K562 (cell line): ENCODE measurements at regions not wholly inside any gene's neighbourhood (a gene's known extent, or its start where the extent isn't known, plus 50 kb on each side); places are given as distances from the start of the nearest gene placed in this dataset.

Experiments
- ATAC-seq: fragments of 200-7000 bp; cut with Tn5 transposase; 3 replicates; pipeline ENCODE4 v1.9.1; 2020; ENCODE audit warnings: moderate library complexity
- BruUV-seq: library from RNA; stranded (reverse); fragments of 400-500 nt; replicated peaks from 2 replicates; lab custom pipeline; 2021; lab: Mats Ljungman, UMichigan
- CTCF ChIA-PET: fragments of 300-600 bp; formaldehyde crosslinking; extraction: SDS; loops from one replicate; lab custom pipeline; 2021; ENCODE audit warnings: low intra/inter-chr PET ratio; lab: Yijun Ruan, JAX
- POLR2A ChIA-PET: fragments of 300-600, 350-650 bp; sonication (Branson Sonifier 250); formaldehyde crosslinking; extraction: SDS; loops from one replicate; lab custom pipeline; 2021; ENCODE audit warnings: antibody characterized with exemption, inconsistent platforms; lab: Yijun Ruan, JAX
- DNase-seq, 4 experiments: peaks; one replicate each; pipeline versions ENCODE4 v3.0.0 to v3.0.0-alpha.2; 2011 to 2018; ENCODE audit warnings: low spot score in 3 of 4, mixed read lengths in 3 of 4; ENCODE audit errors: extremely low read depth in 1 of 4
- FAIRE-seq: peaks from 2 replicates; lab custom pipeline; 2011; peaks lifted over from hg19 to GRCh38; lab: Jason Lieb, UNC
- H2AFZ ChIP-seq: 2 replicates; pipeline ENCODE4 v1.6.0; 2011; ENCODE audit warnings: low read depth, low read length, control low read depth, inconsistent platforms
- H3K27ac ChIP-seq: fragments of 200-600 bp; 3 replicates; pipeline ENCODE4 v1.8.0; 2011; ENCODE audit warnings: low read depth, mild to moderate bottlenecking, control low read depth, inconsistent platforms, low read length, moderate library complexity, mixed read lengths; ENCODE audit errors: extremely low read depth
- H3K27me3 ChIP-seq, 2 experiments: fragments of 300-600 bp in 1 of 2; 2 replicates in 1 of 2; 3 replicates in 1 of 2; pipeline versions ENCODE4 v1.6.0 to v1.8.0; 2011; ENCODE audit warnings: inconsistent platforms in 2 of 2, low read length in 2 of 2, mild to moderate bottlenecking in 1 of 2, mixed read lengths in 1 of 2, moderate library complexity in 1 of 2; ENCODE audit not compliant: control insufficient read depth in 2 of 2, insufficient read depth in 2 of 2
- H3K36me3 ChIP-seq: fragments of 300-600 bp; 3 replicates; pipeline ENCODE4 v1.8.0; 2011; ENCODE audit warnings: mild to moderate bottlenecking, low read length, inconsistent platforms; ENCODE audit not compliant: control insufficient read depth, insufficient read depth
- H3K4me1 ChIP-seq, 2 experiments: fragments of 200-600 bp in 1 of 2; replicated peaks in 1 of 2; 2 replicates in 1 of 2; 3 replicates in 1 of 2; pipeline versions ENCODE4 v1.5.1 to v1.8.0; 2011; ENCODE audit warnings: inconsistent platforms in 2 of 2, low read length in 2 of 2, mild to moderate bottlenecking in 1 of 2, mixed read lengths in 1 of 2, moderate library complexity in 1 of 2; ENCODE audit not compliant: control insufficient read depth in 2 of 2, insufficient read depth in 2 of 2
- H3K4me2 ChIP-seq: 2 replicates; pipeline ENCODE4 v1.6.1; 2011; ENCODE audit warnings: low read length, control low read depth, inconsistent platforms, mixed read lengths; ENCODE audit not compliant: insufficient read depth
- H3K4me3 ChIP-seq: fragments of 200-600 bp; sonication (generic), shearing (Covaris generic); 2 replicates; pipeline ENCODE4 v1.5.1; 2016; ENCODE audit warnings: control low read depth, inconsistent platforms
- H3K79me2 ChIP-seq: fragments of 200-600 bp; 3 replicates; pipeline ENCODE4 v1.8.0; 2011; ENCODE audit warnings: low read length, inconsistent platforms; ENCODE audit not compliant: control insufficient read depth, insufficient read depth
- H3K9ac ChIP-seq, 2 experiments: 2 replicates each; pipeline versions ENCODE4 v1.6.0 to v1.6.1; 2011; ENCODE audit warnings: low read depth in 2 of 2, low read length in 2 of 2, control low read depth in 1 of 2, inconsistent platforms in 1 of 2, mild to moderate bottlenecking in 1 of 2, mixed read lengths in 1 of 2; ENCODE audit not compliant: insufficient read depth in 1 of 2
- H3K9me1 ChIP-seq: one replicate; pipeline ENCODE4 v1.6.0; 2011; ENCODE audit warnings: inconsistent platforms, mild to moderate bottlenecking, low read length, moderate library complexity; ENCODE audit not compliant: control insufficient read depth, insufficient read depth
- H3K9me3 ChIP-seq: replicated peaks from 2 replicates; pipeline ENCODE4 v1.5.1; 2011; ENCODE audit warnings: low read depth, low read length, inconsistent platforms; ENCODE audit not compliant: control insufficient read depth, insufficient read depth
- H4K20me1 ChIP-seq: replicated peaks from 2 replicates; pipeline ENCODE4 v1.6.1; 2011; ENCODE audit warnings: low read length, inconsistent platforms, mixed read lengths; ENCODE audit not compliant: control insufficient read depth, insufficient read depth
- CAMTA2 ChIP-seq: fragments of 250-450 bp; sonication (Bioruptor Pico); conservative IDR thresholded peaks from 2 replicates; pipeline ENCODE4 v1.5.1; 2022
- HDAC8 ChIP-seq: fragments of 450-650 bp; IDR thresholded peaks from 2 replicates; pipeline ENCODE4 v1.6.1; 2016; ENCODE audit warnings: mild to moderate bottlenecking, missing genetic modification characterization, moderate library complexity, missing compliant biosample characterization
- RNF2 ChIP-seq: sonication (generic); IDR thresholded peaks from 2 replicates; pipeline ENCODE4 v1.6.1; 2016
- RUNX1 ChIP-seq: sonication (generic); IDR thresholded peaks from 2 replicates; pipeline ENCODE4 v1.6.1; 2016; ENCODE audit warnings: antibody characterized with exemption, low read depth
- WGBS: fragments of 100-300 bp; shearing (Covaris generic); methylation state at CpG from one replicate; pipeline ENCODE4 v1.1.6; 2016; ENCODE audit warnings: low coverage, mixed read lengths; ENCODE audit not compliant: insufficient coverage; ENCODE audit errors: missing lambda C conversion rate; 5-methylcytosine and 5-hydroxymethylcytosine counted together
- in situ Hi-C: fragments of 300-500 bp; cut with MboI; formaldehyde crosslinking; loops from 4 replicates; pipeline ENCODE4 v1.15.0; 2018; ENCODE audit warnings: inconsistent platforms, mixed read lengths
- intact Hi-C: fragments of 100-400 bp; cut with micrococcal nuclease; formaldehyde crosslinking; loops from 2 replicates; pipeline ENCODE4 v1.14.2; 2022
- TF ChIP-seq, protein P1 (sequence below): sonication (generic); formaldehyde crosslinking; IDR thresholded peaks from 2 replicates; pipeline ENCODE4 v1.8.0; 2022; ENCODE audit warnings: mild to moderate bottlenecking, missing genetic modification reagents

- Histone ChIP-seq H3K4me1 (no peaks in the 10 kb centered on the region), H3K36me3 (no peaks in the 10 kb centered on the region), H4K20me1 (no peaks in the 10 kb centered on the region), H3K27me3 (no peaks in the 10 kb centered on the region), H3K9me3 (no peaks in the 10 kb centered on the region), H2AFZ (no peak overlapping the region), H3K9me1 (no peaks in the 10 kb centered on the region), H3K79me2 (no peaks in the 10 kb centered on the region), H3K9ac (no peak overlapping the region), H3K27ac (no peak overlapping the region), H3K4me3 (no peak overlapping the region), H3K4me2 (no peak overlapping the region)
- 0% methylated on average over 1 of the region's 1 CpG for WGBS
- POLR2A ChIA-PET: no interaction called here
- intact Hi-C loops (no loop called here), in situ Hi-C loops (no loop called here)
- DNase-seq (no peak), FAIRE-seq (no peak), ATAC-seq (no peak)
- no peak for TF ChIP-seq HDAC8
- TF ChIP-seq RUNX1: no peak
- TF ChIP-seq, protein P1, sequence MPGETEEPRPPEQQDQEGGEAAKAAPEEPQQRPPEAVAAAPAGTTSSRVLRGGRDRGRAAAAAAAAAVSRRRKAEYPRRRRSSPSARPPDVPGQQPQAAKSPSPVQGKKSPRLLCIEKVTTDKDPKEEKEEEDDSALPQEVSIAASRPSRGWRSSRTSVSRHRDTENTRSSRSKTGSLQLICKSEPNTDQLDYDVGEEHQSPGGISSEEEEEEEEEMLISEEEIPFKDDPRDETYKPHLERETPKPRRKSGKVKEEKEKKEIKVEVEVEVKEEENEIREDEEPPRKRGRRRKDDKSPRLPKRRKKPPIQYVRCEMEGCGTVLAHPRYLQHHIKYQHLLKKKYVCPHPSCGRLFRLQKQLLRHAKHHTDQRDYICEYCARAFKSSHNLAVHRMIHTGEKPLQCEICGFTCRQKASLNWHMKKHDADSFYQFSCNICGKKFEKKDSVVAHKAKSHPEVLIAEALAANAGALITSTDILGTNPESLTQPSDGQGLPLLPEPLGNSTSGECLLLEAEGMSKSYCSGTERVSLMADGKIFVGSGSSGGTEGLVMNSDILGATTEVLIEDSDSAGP (CRISPR knock-in tag): no peak
- TF ChIP-seq RNF2: no peak
- no peak for TF ChIP-seq CAMTA2 (CRISPR knock-in tag)
- no TSS peak for BruUV-seq
- CTCF ChIA-PET: no interaction called here
Observed at GRCh38 chr7:69169386-69169785, 428.9 kb upstream of the AUTS2 start.
